Stimulated activated naive CD8-positive, alpha-beta T cell treated with anti-CD3 and anti-CD28 coated beads, Interleukin-15, Interleukin-2, amounts not matched to agents 100 ng/mL and 50 ng/mL, for 24 hours (primary cell): ENCODE measurements at regions not wholly inside any gene's neighbourhood (a gene's known extent, or its start where the extent isn't known, plus 50 kb on each side); places are given as distances from the start of the nearest gene placed in this dataset.

Experiments
- H3K27ac Mint-ChIP-seq: one replicate; pipeline ENCODE4 v1.8.0; 2021; ENCODE audit warnings: mild to moderate bottlenecking, mixed read lengths
- H3K27me3 Mint-ChIP-seq: one replicate; pipeline ENCODE4 v1.8.0; 2021; ENCODE audit warnings: mixed read lengths
- H3K36me3 Mint-ChIP-seq: one replicate; pipeline ENCODE4 v1.8.0; 2021; ENCODE audit warnings: low read depth, mixed read lengths
- H3K4me1 Mint-ChIP-seq: one replicate; pipeline ENCODE4 v1.8.0; 2021; ENCODE audit warnings: low read depth, mixed read lengths
- H3K4me3 Mint-ChIP-seq: one replicate; pipeline ENCODE4 v1.8.0; 2021; ENCODE audit warnings: mild to moderate bottlenecking, mixed read lengths
- H3K9me3 Mint-ChIP-seq: one replicate; pipeline ENCODE4 v1.8.0; 2021; ENCODE audit warnings: mixed read lengths

GRCh38 chr11:70642266-70642665 lies 243.9 kb downstream of the CTTN start:
- no peaks in the 10 kb centered on the region for H3K36me3 Mint-ChIP-seq
- no peaks in the 10 kb centered on the region for H3K9me3 Mint-ChIP-seq
- H3K4me1 Mint-ChIP-seq = no peaks in the 10 kb centered on the region
- no peak overlapping the region for H3K4me3 Mint-ChIP-seq
- peaks cover 9% of the 10 kb centered on the region for H3K27me3 Mint-ChIP-seq
- no peak overlapping the region for H3K27ac Mint-ChIP-seq

GRCh38 chr11:70643642-70644041 lies 245.3 kb downstream of the CTTN start:
- no peak overlapping the region for H3K4me3 Mint-ChIP-seq
- peaks cover 10% of the 10 kb centered on the region for H3K27me3 Mint-ChIP-seq
- H3K36me3 Mint-ChIP-seq = no peaks in the 10 kb centered on the region
- H3K4me1 Mint-ChIP-seq = no peaks in the 10 kb centered on the region
- H3K27ac Mint-ChIP-seq = no peak overlapping the region
- H3K9me3 Mint-ChIP-seq = no peaks in the 10 kb centered on the region

GRCh38 chr11:70644343-70645060 lies 246.2 kb downstream of the CTTN start:
- no peak overlapping the region for H3K27ac Mint-ChIP-seq
- no peak overlapping the region for H3K4me3 Mint-ChIP-seq
- no peaks in the 10 kb centered on the region for H3K36me3 Mint-ChIP-seq
- H3K9me3 Mint-ChIP-seq = no peaks in the 10 kb centered on the region
- H3K27me3 Mint-ChIP-seq = peaks cover 10% of the 10 kb centered on the region
- no peaks in the 10 kb centered on the region for H3K4me1 Mint-ChIP-seq

- H3K27ac Mint-ChIP-seq = no peak overlapping the region
- H3K36me3 Mint-ChIP-seq = no peaks in the 10 kb centered on the region
- no peaks in the 10 kb centered on the region for H3K9me3 Mint-ChIP-seq
- no peak overlapping the region for H3K4me3 Mint-ChIP-seq
- H3K27me3 Mint-ChIP-seq = peaks cover 10% of the 10 kb centered on the region
- no peaks in the 10 kb centered on the region for H3K4me1 Mint-ChIP-seq
Measured at GRCh38 chr11:70645537-70645936, 247.2 kb downstream of the CTTN start.

GRCh38 chr11:70646272-70647049 lies 248.1 kb downstream of the CTTN start:
- peaks cover 8% of the 10 kb centered on the region for H3K27me3 Mint-ChIP-seq
- H3K36me3 Mint-ChIP-seq = no peaks in the 10 kb centered on the region
- H3K9me3 Mint-ChIP-seq = no peaks in the 10 kb centered on the region
- H3K4me1 Mint-ChIP-seq = no peaks in the 10 kb centered on the region
- H3K27ac Mint-ChIP-seq = no peak overlapping the region
- H3K4me3 Mint-ChIP-seq = no peak overlapping the region

- no peak overlapping the region for H3K4me3 Mint-ChIP-seq
- no peaks in the 10 kb centered on the region for H3K4me1 Mint-ChIP-seq
- no peaks in the 10 kb centered on the region for H3K9me3 Mint-ChIP-seq
- H3K27ac Mint-ChIP-seq = no peak overlapping the region
- no peaks in the 10 kb centered on the region for H3K36me3 Mint-ChIP-seq
- H3K27me3 Mint-ChIP-seq = peaks cover 8% of the 10 kb centered on the region
Measured at GRCh38 chr11:70647188-70648166, 249.1 kb downstream of the CTTN start.

GRCh38 chr11:70650075-70650909 lies 252.0 kb downstream of the CTTN start:
- no peak overlapping the region for H3K4me3 Mint-ChIP-seq
- H3K9me3 Mint-ChIP-seq = no peaks in the 10 kb centered on the region
- no peak overlapping the region for H3K27ac Mint-ChIP-seq
- H3K36me3 Mint-ChIP-seq = no peaks in the 10 kb centered on the region
- H3K27me3 Mint-ChIP-seq = peaks cover 4% of the 10 kb centered on the region
- no peaks in the 10 kb centered on the region for H3K4me1 Mint-ChIP-seq

GRCh38 chr11:70651031-70651430 lies 252.7 kb downstream of the CTTN start:
- Mint-ChIP-seq H3K4me1 (no peaks in the 10 kb centered on the region), H3K4me3 (no peak overlapping the region), H3K36me3 (no peaks in the 10 kb centered on the region), H3K27ac (no peak overlapping the region), H3K27me3 (peaks cover 4% of the 10 kb centered on the region), H3K9me3 (no peaks in the 10 kb centered on the region)

GRCh38 chr11:70654016-70654415 lies 255.7 kb downstream of the CTTN start:
- H3K27ac Mint-ChIP-seq = no peak overlapping the region
- H3K27me3 Mint-ChIP-seq = peaks cover 7% of the 10 kb centered on the region
- H3K4me1 Mint-ChIP-seq = no peaks in the 10 kb centered on the region
- H3K36me3 Mint-ChIP-seq = no peaks in the 10 kb centered on the region
- no peak overlapping the region for H3K4me3 Mint-ChIP-seq
- no peaks in the 10 kb centered on the region for H3K9me3 Mint-ChIP-seq

- H3K4me1 Mint-ChIP-seq = no peaks in the 10 kb centered on the region
- peaks cover 15% of the 10 kb centered on the region for H3K27me3 Mint-ChIP-seq
- H3K9me3 Mint-ChIP-seq = peaks cover 5% of the 10 kb centered on the region
- H3K27ac Mint-ChIP-seq = no peak overlapping the region
- no peaks in the 10 kb centered on the region for H3K36me3 Mint-ChIP-seq
- H3K4me3 Mint-ChIP-seq = no peak overlapping the region
Measured at GRCh38 chr11:70655816-70656215, 257.5 kb downstream of the CTTN start.

- H3K4me3 Mint-ChIP-seq = no peak overlapping the region
- H3K27ac Mint-ChIP-seq = no peak overlapping the region
- peaks cover 5% of the 10 kb centered on the region for H3K9me3 Mint-ChIP-seq
- no peaks in the 10 kb centered on the region for H3K4me1 Mint-ChIP-seq
- peaks cover 19% of the 10 kb centered on the region for H3K27me3 Mint-ChIP-seq
- no peaks in the 10 kb centered on the region for H3K36me3 Mint-ChIP-seq
Measured at GRCh38 chr11:70656252-70656651, 257.9 kb downstream of the CTTN start.

- H3K9me3 Mint-ChIP-seq = peaks cover 5% of the 10 kb centered on the region
- H3K4me3 Mint-ChIP-seq = no peak overlapping the region
- H3K27me3 Mint-ChIP-seq = peaks cover 30% of the 10 kb centered on the region
- H3K4me1 Mint-ChIP-seq = no peaks in the 10 kb centered on the region
- H3K36me3 Mint-ChIP-seq = no peaks in the 10 kb centered on the region
- H3K27ac Mint-ChIP-seq = no peak overlapping the region
Measured at GRCh38 chr11:70660059-70660888, 261.9 kb downstream of the CTTN start.

- Mint-ChIP-seq H3K4me1 (no peaks in the 10 kb centered on the region), H3K36me3 (no peaks in the 10 kb centered on the region), H3K4me3 (no peak overlapping the region), H3K27me3 (peaks cover 30% of the 10 kb centered on the region), H3K9me3 (peaks cover 5% of the 10 kb centered on the region), H3K27ac (no peak overlapping the region)
Measured at GRCh38 chr11:70660889-70661197, 262.5 kb downstream of the CTTN start.
